Fibroblast of pulmonary artery (primary cell): ENCODE measurements at regions not wholly inside any gene's neighbourhood (a gene's known extent, or its start where the extent isn't known, plus 50 kb on each side); places are given as distances from the start of the nearest gene placed in this dataset.
A peak's percentile ranks its signal among the peaks of the same experiment; 100 is the strongest.
"Not testable (repeated sequence)": the region's sequence is repeated elsewhere in the genome, so short reads cannot be mapped to it uniquely, and the experiment has no call there.

ENCODE experiments used
- DNase-seq: peaks from one replicate; pipeline ENCODE4 v3.0.0-alpha.2; 2010; ENCODE audit warnings: low read depth
- H3K4me3 ChIP-seq: replicated peaks from 2 replicates; pipeline ENCODE4 v1.5.1; 2011; ENCODE audit warnings: low read depth, mild to moderate bottlenecking, control low read depth, low read length, moderate library complexity
- CTCF ChIP-seq: IDR thresholded peaks from 2 replicates; pipeline ENCODE4 v1.5.1; 2011; ENCODE audit warnings: mild to moderate bottlenecking, control low read depth, low read length, inconsistent platforms; ENCODE audit errors: missing control alignments

- no peak overlapping the region for H3K4me3 ChIP-seq
- no peak for TF ChIP-seq CTCF
- no peak for DNase-seq
Observed at GRCh38 chr12:93005928-93006392, 76.9 kb upstream of the EEA1 start.

- H3K4me3 ChIP-seq: no peak overlapping the region
- no peak for TF ChIP-seq CTCF
- DNase-seq: no peak
Observed at GRCh38 chr12:93006471-93007208, 77.5 kb upstream of the EEA1 start.

- no peak for TF ChIP-seq CTCF
- no peak overlapping the region for H3K4me3 ChIP-seq
- peak; percentile 33 for DNase-seq
Observed at GRCh38 chr12:93007544-93007943, 78.4 kb upstream of the EEA1 start.

- DNase-seq: no peak
- TF ChIP-seq CTCF: no peak
- H3K4me3 ChIP-seq: no peak overlapping the region
Observed at GRCh38 chr12:93008044-93008778, 79.1 kb upstream of the EEA1 start.

GRCh38 chr12:93008880-93009279 is 79.8 kb upstream of the EEA1 start:
- not testable (repeated sequence) for H3K4me3 ChIP-seq, DNase-seq

- H3K4me3 ChIP-seq: no peak overlapping the region
- no peak for TF ChIP-seq CTCF
- DNase-seq: no peak
Observed at GRCh38 chr12:93009533-93009932, 80.4 kb upstream of the EEA1 start.

- DNase-seq: no peak
- H3K4me3 ChIP-seq: no peak overlapping the region
- TF ChIP-seq CTCF: no peak
Observed at GRCh38 chr12:93010461-93010860, 81.4 kb upstream of the EEA1 start.
